ENCODE measurements at regions not wholly inside any gene's neighbourhood (a gene's known extent, or its start where the extent isn't known, plus 50 kb on each side); places are given as distances from the start of the nearest gene placed in this dataset.
A peak's percentile ranks its signal among the peaks of the same experiment; 100 is the strongest.

DNA sequence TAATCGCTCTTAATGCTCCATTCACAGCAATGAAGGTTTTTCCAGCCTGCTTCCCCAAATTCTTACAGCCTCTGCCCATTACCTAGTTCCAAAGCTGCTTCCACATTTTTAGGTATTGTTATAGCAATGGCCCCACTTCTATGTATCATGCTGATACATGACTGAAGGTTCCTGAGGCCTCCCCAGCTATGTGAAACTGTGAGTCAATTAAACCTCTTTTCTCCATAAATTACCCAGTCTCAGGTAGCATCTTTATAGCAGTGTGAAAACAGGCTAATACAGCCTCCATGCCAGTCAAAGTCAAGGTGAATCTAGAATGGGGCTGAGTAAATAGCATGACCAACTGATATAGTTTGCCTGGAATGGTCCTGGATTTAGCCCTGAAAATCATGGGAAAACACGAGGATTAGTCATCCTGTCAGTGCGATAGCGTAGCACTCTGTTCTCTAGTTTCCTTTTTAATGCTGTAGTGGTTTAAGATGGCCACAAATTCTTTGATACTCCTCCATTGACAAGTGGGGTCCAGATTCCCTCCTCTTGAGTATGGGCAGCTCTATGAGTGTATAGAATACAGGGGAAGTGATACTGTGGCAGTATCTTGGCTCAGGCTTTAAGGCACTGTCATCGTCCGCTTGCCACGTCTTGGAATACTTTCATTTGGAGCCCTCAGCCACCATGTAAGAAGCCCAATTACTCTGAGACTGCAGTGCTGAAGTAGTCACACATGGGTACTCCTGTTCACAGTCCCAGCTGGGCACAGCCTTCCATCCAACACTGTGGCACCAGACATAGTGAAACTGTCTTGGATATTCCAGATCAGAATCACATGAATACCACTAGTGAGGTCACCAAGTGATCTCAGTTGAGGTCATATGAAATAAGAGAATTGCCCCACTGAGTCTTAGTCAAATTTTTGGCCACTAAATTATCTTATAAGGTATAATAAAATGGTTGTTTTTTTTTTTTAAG is 94.0 kb upstream of the PLCL2 start:
- no peak for DNase-seq
- Mint-ChIP-seq H3K4me1 (peaks cover 0 to 8% (median 4%) of the 10 kb centered on the region in 4 donors), H3K36me3 (no peaks in the 10 kb centered on the region), H3K27me3 (peaks cover 17% of the 10 kb centered on the region), H3K27ac (peak overlapping the region in 1 of 3 donors; percentile 3), H3K9me3 (no peaks in the 10 kb centered on the region), H3K4me3 (no peak overlapping the region)
- H3K27me3 ChIP-seq (ENCODE audit: control insufficient read depth, insufficient read depth, low read length), result peaks cover 8% of the 10 kb centered on the region
- no peak overlapping the region for H3K4me3 ChIP-seq (ENCODE audit: low read depth, low read length)
- no peak overlapping the region for H3K27ac ChIP-seq (ENCODE audit: insufficient read depth, low read length, poor library complexity, severe bottlenecking)
- H3K4me1 ChIP-seq (ENCODE audit: control insufficient read depth, insufficient read depth, low read length, poor library complexity, severe bottlenecking), result no peaks in the 10 kb centered on the region
- no peaks in the 10 kb centered on the region for H3K9me3 ChIP-seq (ENCODE audit: control insufficient read depth in 2 of 2, low read length in 2 of 2)
- no peak for ATAC-seq (ENCODE audit: low read depth in 2 of 2)
- H3K36me3 ChIP-seq (ENCODE audit: control insufficient read depth, insufficient read depth, low read length), result no peaks in the 10 kb centered on the region

- H3K36me3 Mint-ChIP-seq, result no peaks in the 10 kb centered on the region
- H3K27me3 Mint-ChIP-seq, result peaks cover 27% of the 10 kb centered on the region
- ATAC-seq (ENCODE audit: low read depth in 2 of 2), result no peak
Measured at GRCh38 chr3:16793321-16793720, 91.4 kb upstream of the PLCL2 start.

DNA sequence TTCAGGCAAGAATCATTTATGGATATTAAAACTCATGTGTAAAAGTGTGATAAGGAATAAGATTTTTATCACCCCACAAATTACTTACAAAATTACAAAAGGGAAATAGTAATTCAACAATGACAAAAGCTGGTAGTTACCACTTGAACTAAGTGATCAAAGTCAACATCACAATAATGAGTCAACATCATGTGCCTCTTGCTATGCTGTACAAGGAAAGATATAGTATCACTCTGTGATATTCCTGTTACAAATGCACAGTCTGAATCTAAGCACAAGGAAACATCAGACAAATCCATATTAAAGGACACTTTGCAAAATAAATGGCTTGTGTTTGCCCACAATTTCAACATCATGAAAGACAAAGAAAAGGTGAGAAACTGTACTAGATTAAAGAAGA is 90.5 kb upstream of the PLCL2 start:
- ATAC-seq (ENCODE audit: low read depth in 2 of 2), result no peak
- H3K9me3 Mint-ChIP-seq, result peaks cover 0 to 2% (median 0%) of the 10 kb centered on the region in 7 donors
- H3K27me3 Mint-ChIP-seq, result peaks cover 27% of the 10 kb centered on the region
- Histone ChIP-seq H3K9me3 (ENCODE audit: control insufficient read depth in 2 of 2, low read length in 2 of 2) (no peaks in the 10 kb centered on the region), H3K4me3 (ENCODE audit: low read depth, low read length) (no peak overlapping the region), H3K36me3 (ENCODE audit: control insufficient read depth, insufficient read depth, low read length) (no peaks in the 10 kb centered on the region), H3K27ac (ENCODE audit: insufficient read depth, low read length, poor library complexity, severe bottlenecking) (no peak overlapping the region), H3K4me1 (ENCODE audit: control insufficient read depth, insufficient read depth, low read length, poor library complexity, severe bottlenecking) (no peaks in the 10 kb centered on the region), H3K27me3 (ENCODE audit: control insufficient read depth, insufficient read depth, low read length) (peaks cover 10% of the 10 kb centered on the region)
- H3K4me3 Mint-ChIP-seq, result no peak overlapping the region
- no peak for DNase-seq
- no peak overlapping the region for H3K27ac Mint-ChIP-seq
- no peaks in the 10 kb centered on the region for H3K36me3 Mint-ChIP-seq
- peaks cover 0 to 16% (median 4%) of the 10 kb centered on the region in 4 donors for H3K4me1 Mint-ChIP-seq

More at GRCh38 chr3:16793321-16793720, 91.4 kb upstream of the PLCL2 start:
- Histone ChIP-seq H3K27ac (ENCODE audit: insufficient read depth, low read length, poor library complexity, severe bottlenecking) (no peak overlapping the region), H3K4me1 (ENCODE audit: control insufficient read depth, insufficient read depth, low read length, poor library complexity, severe bottlenecking) (no peaks in the 10 kb centered on the region), H3K27me3 (ENCODE audit: control insufficient read depth, insufficient read depth, low read length) (peaks cover 8% of the 10 kb centered on the region), H3K36me3 (ENCODE audit: control insufficient read depth, insufficient read depth, low read length) (no peaks in the 10 kb centered on the region), H3K9me3 (ENCODE audit: control insufficient read depth in 2 of 2, low read length in 2 of 2) (no peaks in the 10 kb centered on the region), H3K4me3 (ENCODE audit: low read depth, low read length) (no peak overlapping the region)
- peak overlapping the region in 1 of 3 donors; percentile 10 for H3K27ac Mint-ChIP-seq
- peaks cover 0 to 16% (median 4%) of the 10 kb centered on the region in 4 donors for H3K4me1 Mint-ChIP-seq
- no peak for DNase-seq
- no peaks in the 10 kb centered on the region for H3K9me3 Mint-ChIP-seq
- no peak overlapping the region for H3K4me3 Mint-ChIP-seq

GRCh38 chr3:16795581-16795980 is 89.2 kb upstream of the PLCL2 start:
- DNase-seq (no peak), ATAC-seq (ENCODE audit: low read depth in 2 of 2) (no peak)
- Mint-ChIP-seq H3K27me3 (peaks cover 28% of the 10 kb centered on the region), H3K27ac (no peak overlapping the region), H3K9me3 (peaks cover 0 to 6% (median 0%) of the 10 kb centered on the region in 7 donors), H3K4me1 (peaks cover 6 to 17% (median 9%) of the 10 kb centered on the region in 4 donors), H3K36me3 (no peaks in the 10 kb centered on the region), H3K4me3 (no peak overlapping the region)
- no peaks in the 10 kb centered on the region for H3K36me3 ChIP-seq (ENCODE audit: control insufficient read depth, insufficient read depth, low read length)
- H3K27ac ChIP-seq (ENCODE audit: insufficient read depth, low read length, poor library complexity, severe bottlenecking), result no peak overlapping the region
- no peaks in the 10 kb centered on the region for H3K4me1 ChIP-seq (ENCODE audit: control insufficient read depth, insufficient read depth, low read length, poor library complexity, severe bottlenecking)
- H3K9me3 ChIP-seq (ENCODE audit: control insufficient read depth in 2 of 2, low read length in 2 of 2), result no peaks in the 10 kb centered on the region
- no peak overlapping the region for H3K4me3 ChIP-seq (ENCODE audit: low read depth, low read length)
- H3K27me3 ChIP-seq (ENCODE audit: control insufficient read depth, insufficient read depth, low read length), result peaks cover 10% of the 10 kb centered on the region

GRCh38 chr3:16797831-16798230 is 86.9 kb upstream of the PLCL2 start:
- DNase-seq, result no peak
- ATAC-seq (ENCODE audit: low read depth in 2 of 2), result no peak
- Histone ChIP-seq H3K27ac (ENCODE audit: insufficient read depth, low read length, poor library complexity, severe bottlenecking) (no peak overlapping the region), H3K4me1 (ENCODE audit: control insufficient read depth, insufficient read depth, low read length, poor library complexity, severe bottlenecking) (peaks cover 10% of the 10 kb centered on the region), H3K4me3 (ENCODE audit: low read depth, low read length) (no peak overlapping the region), H3K36me3 (ENCODE audit: control insufficient read depth, insufficient read depth, low read length) (no peaks in the 10 kb centered on the region), H3K9me3 (ENCODE audit: control insufficient read depth in 2 of 2, low read length in 2 of 2) (no peaks in the 10 kb centered on the region), H3K27me3 (ENCODE audit: control insufficient read depth, insufficient read depth, low read length) (peaks cover 11% of the 10 kb centered on the region)
- H3K4me1 Mint-ChIP-seq, result peaks cover 9 to 23% (median 17%) of the 10 kb centered on the region in 4 donors
- peaks cover 24% of the 10 kb centered on the region for H3K27me3 Mint-ChIP-seq
- H3K9me3 Mint-ChIP-seq, result peaks cover 0 to 6% (median 0%) of the 10 kb centered on the region in 7 donors
- H3K27ac Mint-ChIP-seq, result no peak overlapping the region
- H3K4me3 Mint-ChIP-seq, result no peak overlapping the region
- no peaks in the 10 kb centered on the region for H3K36me3 Mint-ChIP-seq

DNA sequence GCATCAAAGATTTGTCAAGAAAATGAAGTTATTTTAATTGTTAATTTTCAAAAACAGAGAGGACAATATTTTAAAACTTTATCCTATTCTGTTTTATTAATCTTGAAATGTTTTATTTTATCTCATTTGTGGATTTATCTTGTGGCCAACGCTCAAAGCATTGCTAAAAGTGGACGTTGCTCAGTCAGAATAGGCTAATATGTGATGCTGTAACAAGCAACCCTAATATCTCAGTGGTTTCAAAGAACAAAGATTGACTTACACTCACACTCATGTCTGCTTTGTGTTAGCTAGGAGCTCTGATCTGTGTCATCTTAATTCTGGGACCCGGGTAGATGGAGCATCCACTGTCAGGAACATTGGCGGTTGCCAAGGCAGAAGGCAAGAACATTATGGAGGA is 86.0 kb upstream of the PLCL2 start:
- no peaks in the 10 kb centered on the region for H3K36me3 Mint-ChIP-seq
- peaks cover 20% of the 10 kb centered on the region for H3K27me3 Mint-ChIP-seq
- DNase-seq (no peak), ATAC-seq (ENCODE audit: low read depth in 2 of 2) (no peak)
- no peak overlapping the region for H3K4me3 ChIP-seq (ENCODE audit: low read depth, low read length)
- H3K4me1 Mint-ChIP-seq, result peaks cover 9 to 23% (median 17%) of the 10 kb centered on the region in 4 donors
- no peak overlapping the region for H3K27ac ChIP-seq (ENCODE audit: insufficient read depth, low read length, poor library complexity, severe bottlenecking)
- H3K27me3 ChIP-seq (ENCODE audit: control insufficient read depth, insufficient read depth, low read length), result peaks cover 7% of the 10 kb centered on the region
- no peaks in the 10 kb centered on the region for H3K9me3 ChIP-seq (ENCODE audit: control insufficient read depth in 2 of 2, low read length in 2 of 2)
- peaks cover 10% of the 10 kb centered on the region for H3K4me1 ChIP-seq (ENCODE audit: control insufficient read depth, insufficient read depth, low read length, poor library complexity, severe bottlenecking)
- H3K4me3 Mint-ChIP-seq, result no peak overlapping the region
- H3K36me3 ChIP-seq (ENCODE audit: control insufficient read depth, insufficient read depth, low read length), result no peaks in the 10 kb centered on the region
- no peak overlapping the region for H3K27ac Mint-ChIP-seq
- H3K9me3 Mint-ChIP-seq, result peaks cover 0 to 6% (median 0%) of the 10 kb centered on the region in 7 donors

GRCh38 chr3:16800361-16800760 is 84.4 kb upstream of the PLCL2 start:
- ATAC-seq (ENCODE audit: low read depth in 2 of 2), result no peak
- H3K27ac ChIP-seq (ENCODE audit: insufficient read depth, low read length, poor library complexity, severe bottlenecking), result no peak overlapping the region
- no peak overlapping the region for H3K4me3 ChIP-seq (ENCODE audit: low read depth, low read length)
- H3K27ac Mint-ChIP-seq, result peak overlapping the region; percentile 7 to 88 (median 13)
- no peaks in the 10 kb centered on the region for H3K36me3 ChIP-seq (ENCODE audit: control insufficient read depth, insufficient read depth, low read length)
- no peaks in the 10 kb centered on the region for H3K36me3 Mint-ChIP-seq
- H3K4me1 ChIP-seq (ENCODE audit: control insufficient read depth, insufficient read depth, low read length, poor library complexity, severe bottlenecking), result peaks cover 10% of the 10 kb centered on the region
- H3K27me3 Mint-ChIP-seq, result peaks cover 18% of the 10 kb centered on the region
- peaks cover 9 to 23% (median 16%) of the 10 kb centered on the region in 4 donors for H3K4me1 Mint-ChIP-seq
- H3K9me3 ChIP-seq (ENCODE audit: control insufficient read depth in 2 of 2, low read length in 2 of 2), result no peaks in the 10 kb centered on the region
- peak overlapping the region in 2 of 4 donors; percentile 9 to 39 for H3K4me3 Mint-ChIP-seq
- H3K27me3 ChIP-seq (ENCODE audit: control insufficient read depth, insufficient read depth, low read length), result peaks cover 11% of the 10 kb centered on the region
- peaks cover 0 to 6% (median 0%) of the 10 kb centered on the region in 7 donors for H3K9me3 Mint-ChIP-seq
- DNase-seq, result no peak
